CD4-positive, alpha-beta T cell treated with Interleukin-4 for 4 hours (primary cell): ENCODE measurements at regions not wholly inside any gene's neighbourhood (a gene's known extent, or its start where the extent isn't known, plus 50 kb on each side); places are given as distances from the start of the nearest gene placed in this dataset.

Experiments used
- DNase-seq: peaks from one replicate; pipeline ENCODE4 v3.0.0-alpha.2; 2020

GRCh38 chr19:32230441-32230840 is 115.0 kb upstream of the ZNF507 start:
- DNase-seq: no peak

GRCh38 chr19:32231020-32231419 is 114.4 kb upstream of the ZNF507 start:
- DNase-seq: no peak

GRCh38 chr19:32231691-32232090 is 113.7 kb upstream of the ZNF507 start:
- no peak for DNase-seq

DNA sequence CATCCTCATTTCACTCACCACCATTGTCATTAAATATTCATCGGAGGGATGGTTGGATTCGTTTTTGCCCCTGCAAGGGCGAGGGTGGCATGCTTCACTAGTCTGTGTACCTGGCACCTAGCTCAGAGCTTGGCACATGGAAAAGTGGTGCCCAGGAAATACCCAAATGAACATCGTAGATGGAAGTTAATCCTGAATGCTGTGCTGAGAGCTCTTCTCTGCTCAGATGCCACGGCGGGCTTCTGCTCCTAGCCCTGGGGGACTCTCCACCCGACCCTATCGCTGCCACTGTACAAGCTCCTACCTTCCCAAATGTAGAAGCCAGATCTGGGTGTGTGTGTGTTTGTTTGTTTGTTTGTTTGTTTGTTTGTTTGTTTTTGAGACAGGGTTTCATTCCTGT is 113.0 kb upstream of the ZNF507 start:
- no peak for DNase-seq

DNA sequence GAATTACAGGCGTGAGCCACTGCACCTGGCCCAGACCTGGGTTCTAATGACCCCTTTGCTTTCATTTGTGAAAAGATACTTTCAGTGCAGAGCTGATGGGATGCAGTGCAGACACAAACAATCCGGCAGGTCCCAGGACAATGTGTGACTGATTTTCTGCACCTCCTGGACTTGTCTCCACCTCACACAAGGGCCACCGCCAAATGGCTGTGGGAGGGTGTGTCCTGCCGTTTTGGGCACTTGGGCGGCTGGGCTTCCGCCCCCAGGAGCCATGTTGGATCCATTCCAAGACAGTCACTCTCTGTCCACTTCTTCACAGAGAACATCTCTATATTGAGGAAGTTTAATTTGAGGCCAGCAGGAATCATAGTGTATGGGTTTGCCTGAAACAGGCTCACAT is 112.3 kb upstream of the ZNF507 start:
- no peak for DNase-seq

GRCh38 chr19:32233885-32234284 is 111.5 kb upstream of the ZNF507 start:
- no peak for DNase-seq

DNA sequence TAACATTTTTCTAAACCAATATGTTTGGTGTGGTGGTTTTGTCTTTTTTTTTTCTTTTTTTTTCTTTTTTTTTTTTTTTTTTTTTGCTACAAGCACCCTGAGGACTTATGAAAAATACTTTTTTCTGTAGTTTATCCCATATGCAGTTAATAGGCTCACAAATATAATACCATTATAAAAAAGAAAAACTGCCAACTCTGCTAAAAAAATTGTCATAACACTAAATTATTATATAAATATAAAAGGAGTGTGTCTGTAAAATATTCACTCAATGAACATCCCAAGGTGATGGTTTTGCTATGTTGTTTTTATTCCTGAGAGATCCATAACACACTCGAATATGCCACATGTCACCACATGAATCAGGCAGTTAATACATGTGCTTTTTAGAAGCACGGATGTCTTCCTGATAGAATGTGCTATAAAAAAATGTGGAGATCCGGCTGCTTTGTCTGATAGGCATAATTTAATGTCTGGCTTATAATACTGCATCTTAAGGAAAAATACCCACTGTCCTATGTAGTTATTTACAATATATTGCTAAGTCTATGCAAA is 110.7 kb upstream of the ZNF507 start:
- DNase-seq: no peak

GRCh38 chr19:32238076-32238475 is 107.3 kb upstream of the ZNF507 start:
- DNase-seq: no peak

- no peak for DNase-seq
These were observed 105.1 kb upstream of the ZNF507 start for GRCh38 chr19:32240316-32240715.

- DNase-seq: no peak
These were observed 104.1 kb upstream of the ZNF507 start for GRCh38 chr19:32241306-32241705.

DNA sequence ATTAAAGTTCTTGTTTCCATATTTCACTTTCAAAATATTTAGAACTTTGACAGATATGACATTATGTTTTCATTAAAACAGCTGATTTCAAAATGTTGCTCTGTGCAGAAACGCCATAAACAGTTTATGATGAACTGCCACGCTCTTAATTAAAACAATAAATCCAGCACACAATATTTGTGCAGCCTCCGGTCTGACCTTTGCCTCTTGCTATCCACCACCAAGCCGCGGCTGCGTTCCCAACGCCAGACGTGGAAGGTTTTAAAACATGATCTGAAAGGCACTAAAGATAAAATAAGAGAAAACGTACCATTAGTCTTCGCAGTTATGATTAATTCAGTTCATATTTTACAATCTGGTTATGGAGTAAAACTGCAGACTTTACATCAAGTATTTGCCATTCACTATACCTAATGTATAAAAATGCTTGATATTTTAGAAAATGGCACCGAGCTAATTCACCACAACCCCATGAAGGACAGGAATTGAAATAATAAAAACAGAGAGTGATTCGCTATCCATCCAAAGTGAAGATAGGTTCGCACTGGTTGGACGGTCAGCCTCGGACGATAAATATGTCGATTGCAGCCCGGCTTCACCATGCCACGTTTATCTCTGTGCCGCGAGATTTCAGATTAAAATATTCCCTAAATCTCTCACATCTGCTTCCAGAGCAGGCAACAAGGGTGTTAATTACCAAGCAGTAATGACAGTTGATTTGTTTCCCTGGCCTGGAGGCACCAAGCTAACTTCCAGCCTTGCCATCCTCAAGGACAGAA is 103.3 kb upstream of the ZNF507 start:
- no peak for DNase-seq

GRCh38 chr19:32246006-32246405 is 99.4 kb upstream of the ZNF507 start:
- no peak for DNase-seq

- no peak for DNase-seq
These were observed 93.6 kb upstream of the ZNF507 start for GRCh38 chr19:32251634-32252332.

- DNase-seq: no peak
These were observed 93.1 kb upstream of the ZNF507 start for GRCh38 chr19:32252333-32252669.

DNA sequence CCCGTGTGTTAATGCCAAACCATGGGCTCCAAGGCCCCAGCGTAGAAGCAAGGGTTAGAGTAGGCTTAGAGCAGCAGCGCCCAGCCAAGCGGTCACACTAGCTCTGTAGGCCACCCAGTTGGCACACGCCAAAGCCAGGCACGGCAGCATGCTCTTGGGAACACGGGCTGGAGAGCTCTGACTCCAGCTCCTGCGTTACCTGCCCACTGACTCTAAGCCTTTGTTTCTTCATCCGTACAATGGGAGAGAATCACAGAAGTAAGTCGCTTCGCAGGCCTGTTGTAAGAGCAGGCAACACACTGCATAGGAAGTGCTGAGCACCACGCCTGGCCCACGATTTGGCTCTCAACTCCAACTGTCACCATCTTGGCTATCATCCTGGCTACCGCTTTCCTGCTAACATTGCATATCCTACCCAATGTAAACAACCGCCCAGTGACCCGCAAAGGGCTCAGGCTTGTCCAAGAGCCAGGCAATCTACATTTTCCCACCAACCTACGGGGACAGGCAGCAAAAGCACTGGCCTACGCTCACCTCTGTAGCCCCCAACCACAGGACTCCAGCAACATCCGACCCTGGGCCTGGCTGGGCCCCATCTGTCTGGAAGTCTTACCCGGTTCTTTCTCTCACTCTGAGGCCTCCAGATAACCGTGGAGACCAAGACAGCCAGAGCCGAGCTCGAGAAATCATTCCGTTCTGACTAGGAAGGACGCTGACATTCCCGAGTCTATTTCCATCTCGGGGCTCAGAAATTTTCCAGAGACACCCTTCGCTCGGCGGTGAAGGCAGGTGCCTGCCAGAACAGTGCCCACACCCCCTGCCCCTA is 91.5 kb upstream of the ZNF507 start:
- DNase-seq: no peak

GRCh38 chr19:32254509-32254890 is 90.9 kb upstream of the ZNF507 start:
- DNase-seq: no peak

DNA sequence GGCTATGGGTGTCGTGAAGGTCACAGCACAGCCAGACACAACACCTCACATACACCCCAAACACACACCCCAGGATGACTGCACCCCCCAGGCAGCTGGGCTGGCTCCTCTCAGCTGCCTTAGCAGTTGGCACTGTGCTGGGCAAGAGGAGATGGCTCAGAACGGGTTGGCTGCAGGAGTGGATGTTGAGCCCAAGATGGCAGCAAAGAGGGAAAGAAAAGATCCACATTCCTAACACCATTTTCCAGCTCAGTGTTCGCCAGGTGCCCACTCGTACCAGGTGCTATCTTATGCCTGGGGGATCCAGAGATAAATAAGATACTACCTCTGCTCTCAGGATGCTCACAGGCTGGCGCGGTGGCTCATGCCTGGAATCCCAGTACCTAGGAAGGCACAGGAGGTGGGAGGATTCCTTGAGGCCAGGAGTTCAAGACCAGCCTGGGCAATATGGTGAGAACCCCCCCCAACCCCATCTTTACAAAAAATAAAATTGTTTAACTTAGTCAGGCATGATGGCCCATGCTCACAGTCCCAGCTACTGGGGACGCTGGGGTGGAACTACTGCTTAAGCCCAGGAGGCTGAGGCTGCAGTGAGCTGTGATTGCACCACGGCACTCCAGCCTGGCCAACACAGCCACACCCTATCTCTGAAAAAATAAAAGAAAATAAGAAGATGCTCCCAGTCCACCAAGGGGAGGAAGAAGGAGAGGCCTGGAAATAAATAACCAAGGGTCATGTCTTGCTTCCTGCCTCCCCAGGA is 89.7 kb upstream of the ZNF507 start:
- DNase-seq: no peak

DNA sequence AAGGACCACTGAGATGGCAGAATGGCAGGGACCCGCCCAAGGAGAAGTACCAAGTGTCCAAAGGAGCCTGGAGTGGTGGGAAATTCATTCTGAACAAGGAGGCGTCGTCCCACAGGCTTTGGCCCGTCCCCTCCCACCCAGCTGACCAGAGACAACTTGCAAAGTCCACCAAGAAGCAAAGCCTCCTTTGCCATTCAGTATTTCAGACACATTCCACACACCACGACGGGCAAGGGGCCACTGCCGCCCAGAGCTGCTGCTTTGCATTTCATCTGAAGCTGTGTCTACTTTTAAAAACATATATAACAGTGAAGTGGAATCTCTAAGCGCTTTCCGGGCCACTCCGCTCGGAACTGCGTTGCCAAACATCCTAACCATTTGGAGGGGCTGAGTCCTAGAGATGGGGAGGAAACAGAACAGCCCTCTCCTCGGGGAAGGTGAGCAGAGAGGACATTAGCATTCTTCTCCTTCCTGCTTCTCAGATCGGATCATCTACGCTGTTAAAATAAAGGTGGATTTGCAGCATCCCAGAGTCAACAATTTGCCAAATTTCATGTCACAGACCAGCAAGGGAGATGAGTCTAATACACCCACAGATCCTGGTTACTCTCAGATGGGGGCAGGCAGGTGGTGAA is 89.0 kb upstream of the ZNF507 start:
- no peak for DNase-seq

GRCh38 chr19:32257326-32258073 is 87.9 kb upstream of the ZNF507 start:
- DNase-seq: no peak

DNA sequence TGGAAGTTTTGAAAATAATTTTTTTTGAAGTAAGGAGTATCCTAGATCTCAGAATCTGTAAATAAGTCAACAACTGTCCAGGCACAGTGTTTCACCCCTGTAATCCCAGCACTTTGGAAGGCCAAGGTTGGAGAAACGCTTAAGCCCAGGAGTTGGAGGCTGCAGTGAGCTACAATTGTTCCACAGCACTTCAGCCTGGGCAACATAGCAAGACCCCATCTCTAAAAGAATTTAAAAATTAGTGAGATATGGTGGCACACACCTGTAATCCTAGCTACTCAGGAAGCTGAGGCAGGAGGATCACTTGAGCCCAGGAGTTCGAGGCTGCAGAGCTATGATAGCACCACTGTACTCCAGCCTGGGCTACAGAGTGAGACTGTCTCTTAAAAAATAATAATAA is 87.2 kb upstream of the ZNF507 start:
- no peak for DNase-seq

DNA sequence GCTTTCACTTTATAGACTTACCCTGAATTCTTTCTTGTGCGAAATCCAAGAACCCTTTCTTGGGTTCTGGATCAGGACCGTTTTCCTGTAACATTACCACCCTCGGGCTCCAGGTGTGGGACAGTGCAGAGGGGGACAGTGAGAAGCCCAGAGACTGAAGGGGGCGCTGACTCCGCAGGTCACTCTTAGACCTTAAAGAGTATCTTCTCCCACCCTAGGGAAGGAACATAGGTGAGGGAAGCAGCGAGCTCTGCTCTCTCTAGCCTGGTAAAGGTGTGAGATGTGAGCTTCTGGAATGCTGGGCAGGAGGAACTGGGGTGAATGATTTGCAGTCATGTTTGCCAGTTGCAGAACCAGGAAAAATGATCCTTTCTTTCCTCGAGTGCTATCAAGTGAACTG is 80.8 kb upstream of the ZNF507 start:
- no peak for DNase-seq

DNA sequence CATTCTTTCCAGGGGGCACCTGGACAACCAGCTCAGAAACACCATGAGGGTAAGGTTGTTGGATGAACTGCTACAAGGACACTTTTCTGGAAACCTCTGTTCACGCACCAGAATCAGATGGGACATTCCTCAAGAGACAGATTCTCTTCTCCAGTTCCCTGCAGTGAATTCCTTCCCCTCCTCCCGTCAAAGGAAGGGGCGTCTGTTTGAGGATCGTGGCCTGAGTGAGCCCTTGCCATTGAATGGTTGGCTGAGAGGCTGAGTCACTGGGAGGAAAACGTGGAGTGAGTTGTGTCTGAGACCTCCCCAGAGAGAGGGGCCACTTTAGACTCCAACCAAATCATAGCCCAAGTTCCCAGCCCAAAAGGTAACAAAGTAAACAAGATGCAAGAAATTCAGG is 79.4 kb upstream of the ZNF507 start:
- DNase-seq: no peak
